ENCODE measurements at regions not wholly inside any gene's neighbourhood (a gene's known extent, or its start where the extent isn't known, plus 50 kb on each side); places are given as distances from the start of the nearest gene placed in this dataset.

- DNase-seq (ENCODE audit: low read depth in 4 of 4, low spot score in 3 of 4): no peak
These were observed 476.6 kb upstream of the TNC start for GRCh38 chr9:115594557-115594956.

- no peak for DNase-seq (ENCODE audit: low read depth in 4 of 4, low spot score in 3 of 4)
These were observed 478.2 kb upstream of the TNC start for GRCh38 chr9:115596021-115596745.

DNA sequence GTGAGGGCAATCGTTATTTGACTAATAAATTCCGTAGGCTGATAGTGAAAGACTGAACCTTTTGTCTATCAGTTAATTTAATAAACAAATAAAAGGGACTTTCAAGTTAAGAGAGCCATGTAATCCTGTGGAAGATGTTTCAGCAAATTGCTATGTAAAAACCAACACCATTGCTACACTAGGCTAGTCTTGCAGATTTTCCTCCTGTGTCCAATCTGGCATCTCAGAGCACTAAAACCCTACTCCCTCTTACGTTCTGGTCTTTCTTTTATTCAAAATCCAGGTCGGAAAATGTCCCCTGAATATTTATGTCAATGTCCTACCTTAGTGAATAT is 478.8 kb upstream of the TNC start:
- DNase-seq (ENCODE audit: low read depth in 4 of 4, low spot score in 3 of 4): no peak

DNA sequence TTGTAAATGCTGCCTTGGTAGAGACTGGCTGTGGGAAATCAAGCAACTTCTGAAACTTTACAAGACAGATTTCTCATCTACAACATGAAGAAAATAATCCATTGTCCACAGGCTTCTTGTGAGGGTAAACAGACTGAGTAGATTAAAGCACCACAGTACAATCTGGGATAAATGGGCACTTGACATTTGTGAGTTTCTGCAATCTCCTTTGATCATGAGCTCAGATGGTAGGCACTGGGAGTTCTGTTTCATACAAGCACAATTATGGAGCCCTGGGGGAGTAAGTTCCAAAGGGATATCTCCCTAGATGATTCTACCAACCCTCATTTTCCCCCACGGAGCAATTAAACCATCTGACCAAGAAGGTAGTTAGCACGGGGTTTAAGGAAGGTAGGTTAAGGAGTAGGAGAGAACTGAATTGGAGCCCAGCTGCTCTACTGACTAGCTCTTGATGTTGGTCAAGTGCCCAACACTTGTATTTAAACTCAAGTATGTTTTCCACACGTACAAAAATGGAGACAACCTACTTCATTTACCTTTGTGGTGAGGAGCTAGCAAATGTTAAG is 479.5 kb upstream of the TNC start:
- DNase-seq (ENCODE audit: low read depth in 4 of 4, low spot score in 3 of 4): no peak

DNA sequence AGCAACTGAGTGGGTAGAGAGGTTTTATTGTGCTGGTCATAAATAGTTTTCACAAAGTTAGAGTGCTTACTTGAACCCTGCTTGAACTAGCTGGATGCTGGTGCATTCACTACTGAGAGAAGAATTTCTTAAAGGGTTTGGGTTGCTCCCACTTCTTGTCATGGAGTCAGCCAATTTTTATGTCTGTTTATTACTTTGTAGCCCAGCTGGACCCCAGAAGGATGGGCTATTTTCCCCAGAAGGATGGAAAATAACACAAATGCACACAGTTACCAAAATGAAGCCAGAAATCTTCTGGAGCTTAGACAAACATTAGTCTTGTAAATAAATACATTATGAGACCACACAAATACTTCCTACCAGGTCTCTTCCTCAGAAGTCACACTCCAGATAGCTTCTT is 480.8 kb upstream of the TNC start:
- no peak for DNase-seq (ENCODE audit: low read depth in 4 of 4, low spot score in 3 of 4)

DNA sequence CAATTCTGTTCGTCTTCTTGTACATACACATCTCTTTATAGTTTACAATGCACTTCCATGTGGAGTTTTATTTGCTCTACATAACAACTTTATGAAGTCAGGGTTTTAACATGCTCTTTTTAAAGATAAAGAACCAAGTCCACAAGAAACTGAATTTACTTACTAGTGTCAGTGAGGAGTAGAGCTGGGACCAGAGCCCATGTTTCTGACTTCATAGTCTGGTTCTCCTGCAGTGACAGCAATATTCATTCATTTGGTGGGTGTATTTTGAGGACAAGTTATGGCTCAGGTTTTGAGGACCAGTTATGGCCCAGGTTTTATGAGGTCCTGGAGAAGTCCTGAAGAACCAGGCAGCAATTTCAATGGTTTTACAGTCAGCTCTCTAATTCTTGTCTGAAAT is 481.9 kb upstream of the TNC start:
- DNase-seq (ENCODE audit: low read depth in 4 of 4, low spot score in 3 of 4): no peak

DNA sequence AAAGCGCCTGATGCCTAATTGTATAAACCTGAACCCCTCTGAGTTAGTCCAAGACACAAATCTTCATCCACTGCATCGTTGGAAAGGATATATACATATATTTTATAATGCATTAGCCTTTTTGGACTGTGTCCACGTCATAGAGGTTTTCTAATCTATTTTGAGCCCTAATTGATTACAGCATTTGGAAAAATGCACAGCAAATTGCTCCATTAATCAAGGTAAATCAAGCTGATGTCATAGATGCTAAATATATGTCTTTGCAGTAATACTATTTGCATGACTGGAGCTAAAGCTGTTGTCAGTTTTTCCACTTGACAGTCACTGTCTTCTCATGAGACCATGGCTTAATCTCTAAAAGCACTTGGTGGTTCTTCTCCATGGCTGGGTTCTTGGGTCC is 483.5 kb upstream of the TNC start:
- no peak for DNase-seq (ENCODE audit: low read depth in 4 of 4, low spot score in 3 of 4)

- DNase-seq (ENCODE audit: low read depth in 4 of 4, low spot score in 3 of 4): no peak
These were observed 487.0 kb upstream of the TNC start for GRCh38 chr9:115604831-115605483.

DNA sequence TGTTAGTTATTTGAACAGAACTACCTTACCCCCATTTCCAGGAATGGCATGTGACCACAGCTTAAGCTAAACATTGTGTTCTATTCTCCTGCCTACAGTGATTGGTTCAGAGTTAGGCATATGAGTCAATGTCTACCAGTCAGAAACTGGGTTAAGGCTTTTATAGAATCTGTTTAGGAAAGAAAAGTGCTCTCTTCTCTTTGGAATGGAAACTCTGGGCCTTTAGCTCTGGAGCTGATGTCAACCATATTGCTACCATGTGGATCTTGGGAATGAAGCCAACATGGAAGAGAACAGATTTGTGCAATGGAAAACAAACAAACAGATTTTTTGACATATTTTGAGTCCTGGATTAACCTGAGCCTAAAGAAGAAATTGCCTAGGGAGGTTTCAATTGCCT is 488.9 kb upstream of the TNC start:
- DNase-seq (ENCODE audit: low read depth in 4 of 4, low spot score in 3 of 4): no peak

- no peak for DNase-seq (ENCODE audit: low read depth in 4 of 4, low spot score in 3 of 4)
These were observed 496.5 kb upstream of the TNC start for GRCh38 chr9:115614326-115614999.

DNA sequence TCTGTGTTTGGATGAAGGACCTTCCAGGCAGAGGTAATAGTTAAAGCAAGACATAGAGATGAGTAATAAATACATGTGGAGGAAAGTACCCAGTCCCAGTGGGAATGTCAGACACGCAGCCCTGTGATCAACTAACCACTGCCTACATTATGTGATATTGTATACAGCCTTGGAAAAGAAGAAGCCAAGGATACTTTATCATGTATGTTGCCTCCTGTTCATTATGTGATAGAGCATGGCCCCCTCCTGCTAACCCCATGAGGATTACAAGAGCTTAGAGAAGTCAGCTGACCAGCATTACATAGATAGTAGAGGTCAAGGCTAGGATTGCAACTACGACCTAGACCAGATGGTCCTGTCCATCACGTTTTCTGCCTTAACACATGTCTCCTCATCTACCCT is 497.0 kb upstream of the TNC start:
- DNase-seq (ENCODE audit: low read depth in 4 of 4, low spot score in 3 of 4): no peak

- no peak for DNase-seq (ENCODE audit: low read depth in 4 of 4, low spot score in 3 of 4)
These were observed 498.1 kb upstream of the TNC start for GRCh38 chr9:115615821-115616665.

- no peak for DNase-seq (ENCODE audit: low read depth in 4 of 4, low spot score in 3 of 4)
These were observed 498.8 kb upstream of the TNC start for GRCh38 chr9:115616666-115617239.

DNA sequence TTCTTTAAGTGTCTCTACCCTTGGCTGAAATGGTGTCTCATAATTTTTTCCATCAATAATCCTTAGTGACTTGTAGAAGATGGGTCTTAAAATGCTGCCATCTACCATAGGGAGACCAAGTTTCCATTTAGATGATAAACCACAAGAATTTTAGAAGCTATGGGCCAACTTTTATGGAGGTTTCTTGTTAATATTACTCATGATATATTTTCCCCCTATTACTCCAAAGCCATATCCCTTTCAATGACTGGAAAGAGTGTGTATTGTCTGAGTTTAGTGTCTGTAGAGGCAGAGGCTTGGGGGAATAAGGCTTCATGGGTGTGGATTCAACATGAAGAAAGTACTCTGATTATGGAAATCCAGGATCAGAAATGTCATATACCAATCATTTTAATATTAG is 507.3 kb upstream of the TNC start:
- no peak for DNase-seq (ENCODE audit: low read depth in 4 of 4, low spot score in 3 of 4)

DNA sequence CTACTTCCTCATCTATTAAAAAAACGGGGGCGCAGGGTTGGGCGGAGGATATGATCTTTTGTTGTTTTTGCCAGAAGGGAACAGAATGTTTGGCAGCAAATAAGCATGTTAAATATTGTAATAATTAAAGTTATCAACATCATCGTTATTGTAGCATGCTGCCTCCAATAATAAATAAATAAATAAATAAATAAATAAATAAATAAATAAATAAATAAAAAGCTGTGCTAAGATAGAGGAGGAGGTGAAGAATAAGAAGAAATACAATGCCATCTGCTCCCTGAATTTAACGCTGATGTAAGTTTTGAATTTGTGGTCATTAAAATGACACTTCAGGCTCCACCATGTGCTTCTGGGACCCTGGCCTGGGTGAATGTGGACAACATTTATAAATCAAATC is 508.0 kb upstream of the TNC start:
- no peak for DNase-seq (ENCODE audit: low read depth in 4 of 4, low spot score in 3 of 4)

GRCh38 chr9:115627511-115627910 is 509.6 kb upstream of the TNC start:
- DNase-seq (ENCODE audit: low read depth in 4 of 4, low spot score in 3 of 4): no peak

DNA sequence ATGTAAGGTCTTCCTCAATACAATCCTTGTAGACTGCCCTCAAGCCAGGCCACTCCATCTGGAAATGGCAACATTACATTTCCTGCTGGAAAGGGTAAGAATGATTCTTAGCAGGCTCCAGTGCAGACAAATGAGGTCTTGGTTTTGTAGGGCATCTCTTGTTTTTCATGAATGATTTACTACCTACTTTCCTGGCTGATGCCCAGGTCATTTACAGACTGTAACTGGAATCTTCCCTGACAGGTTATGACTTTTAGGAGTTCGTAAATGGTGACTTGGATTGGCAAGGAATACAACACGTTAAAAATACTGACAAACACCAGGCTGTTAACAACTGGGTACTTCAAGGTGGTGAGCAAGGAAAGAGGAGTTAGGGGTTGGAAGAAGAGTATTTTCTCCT is 510.5 kb upstream of the TNC start:
- no peak for DNase-seq (ENCODE audit: low read depth in 4 of 4, low spot score in 3 of 4)

- no peak for DNase-seq (ENCODE audit: low read depth in 4 of 4, low spot score in 3 of 4)
These were observed 512.2 kb upstream of the TNC start for GRCh38 chr9:115629879-115630840.

- no peak for DNase-seq (ENCODE audit: low read depth in 4 of 4, low spot score in 3 of 4)
These were observed 514.4 kb upstream of the TNC start for GRCh38 chr9:115632391-115632790.

All from right renal pelvis (tissue), 4 donors.